Right lobe of liver (tissue), 6 donors: ENCODE measurements at regions not wholly inside any gene's neighbourhood (a gene's known extent, or its start where the extent isn't known, plus 50 kb on each side); places are given as distances from the start of the nearest gene placed in this dataset.

Source experiments
- ATAC-seq, 4 donors: fragments of 200-7000 bp; cut with Tn5 transposase; one replicate each; pipeline ENCODE4 v1.9.1; 2020; ENCODE audit warnings: mild to moderate bottlenecking in 4 of 4, moderate library complexity in 4 of 4
- DNase-seq, 3 donors: peaks; one replicate each; pipeline ENCODE4 v3.0.0-alpha.2; 2020
- H3K27ac ChIP-seq, 3 donors: fragments of 200-600 bp; one replicate each; pipeline ENCODE4 v1.8.0; 2022
- H3K27me3 ChIP-seq, 2 donors: fragments of 200-600 bp; one replicate each; pipeline ENCODE4 v1.8.0; 2022
- H3K36me3 ChIP-seq, 4 donors: fragments of 200-600 bp; sonication (generic) in 1 of 4; one replicate each; pipeline versions ENCODE4 v1.5.1 to v1.8.0; 2017 to 2022; ENCODE audit warnings: control low read depth in 1 of 4
- H3K4me1 ChIP-seq, 4 donors: fragments of 200-600 bp; sonication (generic) in 1 of 4; one replicate each; pipeline versions ENCODE4 v1.5.1 to v1.8.0; 2017 to 2022; ENCODE audit warnings: control low read depth in 1 of 4
- H3K4me3 ChIP-seq, 3 donors: fragments of 200-600 bp; one replicate each; pipeline ENCODE4 v1.8.0; 2022
- H3K9me3 ChIP-seq, 4 donors: fragments of 200-600 bp; sonication (generic) in 1 of 4; one replicate each; pipeline versions ENCODE4 v1.5.1 to v1.8.0; 2017 to 2022; ENCODE audit warnings: control low read depth in 1 of 4
- CTCF ChIP-seq, 4 donors: fragments of 200-600 bp in 3 of 4; fragments of 450-650 bp in 1 of 4; IDR thresholded peaks; one replicate each; pipeline versions ENCODE4 v1.5.1 to v1.8.0; 2016 to 2022; ENCODE audit warnings: antibody characterized with exemption in 4 of 4, mild to moderate bottlenecking in 2 of 4
- POLR2A ChIP-seq: fragments of 450-650 bp; IDR thresholded peaks from one replicate; pipeline ENCODE4 v1.6.1; 2017; ENCODE audit warnings: antibody characterized with exemption, mild to moderate bottlenecking
- WGBS: methylation state at CpG from one replicate; pipeline ENCODE4 v1.1.6; 2018; ENCODE audit warnings: low coverage, low lambda C conversion rate; ENCODE audit not compliant: insufficient coverage; ENCODE audit errors: missing lambda C conversion rate; 5-methylcytosine and 5-hydroxymethylcytosine counted together
- intact Hi-C, 2 donors: fragments of 100-400 bp; cut with DNase I; formaldehyde crosslinking; loops; one replicate each; pipeline versions ENCODE4 v1.11.2 to v1.14.1; 2022
- donor health status: DM: no; HTN: yes; CAD: no.
- donor health status: DM: no; HTN: no; CAD: no.
- donor health status: DM: no; HTN: no; CAD: no.
- donor health status: DM: no; HTN: yes; CAD: no.
- donor health status: DM: no; HTN: yes; CAD: no.

GRCh38 chr4:181475781-181476507 is 767.3 kb upstream of the TENM3 start:
- no peak for DNase-seq
- ATAC-seq, result no peak

GRCh38 chr4:181476508-181476890 is 766.7 kb upstream of the TENM3 start:
- H3K4me3 ChIP-seq, result no peak overlapping the region
- 17% methylated on average over 2 of the region's 2 CpGs for whole genome bisulfite sequencing
- no peak overlapping the region for H3K27ac ChIP-seq
- intact Hi-C loops, result no loop called here
- H3K4me1 ChIP-seq, result no peaks in the 10 kb centered on the region
- no peak for TF ChIP-seq POLR2A
- TF ChIP-seq CTCF (IDR thresholded peaks at IDR 0.05), result no peak
- ATAC-seq (no peak), DNase-seq (no peak)
- H3K36me3 ChIP-seq, result no peaks in the 10 kb centered on the region
- no peaks in the 10 kb centered on the region for H3K9me3 ChIP-seq
- no peaks in the 10 kb centered on the region for H3K27me3 ChIP-seq

More at GRCh38 chr4:181475781-181476507, 767.3 kb upstream of the TENM3 start:
- WGBS, result 28% methylated on average over 14 of the region's 14 CpGs
- TF ChIP-seq POLR2A (no peak), CTCF (IDR thresholded peaks at IDR 0.05) (no peak)
- no peak overlapping the region for H3K4me3 ChIP-seq
- H3K27ac ChIP-seq, result no peak overlapping the region
- H3K36me3 ChIP-seq, result no peaks in the 10 kb centered on the region
- H3K4me1 ChIP-seq, result no peaks in the 10 kb centered on the region
- intact Hi-C loops, result no loop called here
- no peaks in the 10 kb centered on the region for H3K9me3 ChIP-seq
- H3K27me3 ChIP-seq, result no peaks in the 10 kb centered on the region

- TF ChIP-seq POLR2A, result no peak
- TF ChIP-seq CTCF (IDR thresholded peaks at IDR 0.05), result no peak
- H3K4me3 ChIP-seq, result no peak overlapping the region
- ATAC-seq (no peak), DNase-seq (no peak)
- intact Hi-C loops, result no loop called here
- 35% methylated on average over 4 of the region's 4 CpGs for WGBS
- H3K9me3 ChIP-seq, result no peaks in the 10 kb centered on the region
- no peaks in the 10 kb centered on the region for H3K4me1 ChIP-seq
- no peaks in the 10 kb centered on the region for H3K36me3 ChIP-seq
- H3K27me3 ChIP-seq, result no peaks in the 10 kb centered on the region
- H3K27ac ChIP-seq, result no peak overlapping the region
These were observed 765.6 kb upstream of the TENM3 start for GRCh38 chr4:181477591-181477990.

GRCh38 chr4:181478656-181479055 is 764.5 kb upstream of the TENM3 start:
- ATAC-seq (no peak), DNase-seq (no peak)
- no peaks in the 10 kb centered on the region for H3K36me3 ChIP-seq
- intact Hi-C loops, result no loop called here
- no peak overlapping the region for H3K4me3 ChIP-seq
- no peak overlapping the region for H3K27ac ChIP-seq
- no peaks in the 10 kb centered on the region for H3K4me1 ChIP-seq
- no peaks in the 10 kb centered on the region for H3K27me3 ChIP-seq
- WGBS, result 28% methylated on average over 3 of the region's 3 CpGs
- no peak for TF ChIP-seq POLR2A
- no peak for TF ChIP-seq CTCF (IDR thresholded peaks at IDR 0.05)
- no peaks in the 10 kb centered on the region for H3K9me3 ChIP-seq
